GM18868 (cell line): ENCODE measurements at regions not wholly inside any gene's neighbourhood (a gene's known extent, or its start where the extent isn't known, plus 50 kb on each side); places are given as distances from the start of the nearest gene placed in this dataset.
A peak's percentile ranks its signal among the peaks of the same experiment; 100 is the strongest.
"Not testable (repeated sequence)": the region's sequence is repeated elsewhere in the genome, so short reads cannot be mapped to it uniquely, and the experiment has no call there.

Experiments
- ATAC-seq: cut with Tn5 transposase; IDR thresholded peaks from one replicate; pipeline ENCODE4 v1.9.1; 2021; ENCODE audit warnings: mild to moderate bottlenecking, moderate library complexity; ENCODE audit not compliant: unreplicated experiment

DNA sequence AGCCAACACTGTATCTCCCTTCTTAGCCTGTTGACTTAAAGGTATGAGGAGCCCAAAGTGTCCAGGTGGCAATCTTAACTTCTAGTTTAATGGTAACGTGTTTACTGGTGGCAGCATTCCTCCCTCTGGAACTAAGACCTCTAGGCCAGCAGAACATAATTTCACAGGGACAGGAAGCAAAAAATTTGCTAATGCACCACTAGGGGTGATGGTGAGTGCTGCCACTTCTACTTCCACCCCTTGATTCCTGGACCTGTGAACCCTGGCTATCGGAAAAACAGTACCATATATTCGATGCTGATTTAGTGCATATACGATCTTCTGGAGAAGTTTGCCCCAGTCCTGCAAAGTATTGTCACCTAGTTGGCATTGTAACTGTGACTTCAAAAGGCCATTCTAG is 743.2 kb upstream of the RGMB start:
- not testable (repeated sequence) for ATAC-seq

DNA sequence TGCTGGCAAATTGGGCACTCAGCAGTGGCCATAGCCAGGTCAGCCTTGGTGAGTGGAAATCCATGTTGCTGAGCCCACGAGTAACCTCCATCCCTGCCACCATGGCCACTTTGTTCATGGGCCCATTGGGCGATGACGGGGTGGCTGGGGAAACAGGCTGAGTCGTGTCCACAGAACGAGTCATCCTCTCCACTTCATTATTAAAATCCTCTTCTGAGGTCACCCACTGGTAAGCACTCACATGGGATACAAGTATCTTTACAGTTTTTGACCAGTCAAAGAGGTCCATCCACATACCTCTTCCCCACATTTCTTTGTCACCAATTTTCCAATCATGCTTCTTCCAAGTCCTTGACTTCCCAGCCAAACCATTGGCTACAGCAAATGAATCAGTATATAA is 742.4 kb upstream of the RGMB start:
- ATAC-seq = not testable (repeated sequence)

GRCh38 chr5:98031496-98031895 is 742.0 kb upstream of the RGMB start:
- ATAC-seq = peak; percentile 84

- ATAC-seq = no peak
Observed at GRCh38 chr5:98031926-98032325, 741.5 kb upstream of the RGMB start.

- no peak for ATAC-seq
Observed at GRCh38 chr5:98041661-98042060, 731.8 kb upstream of the RGMB start.

- ATAC-seq = no peak
Observed at GRCh38 chr5:98042521-98042920, 730.9 kb upstream of the RGMB start.

- ATAC-seq = no peak
Observed at GRCh38 chr5:98042961-98043360, 730.5 kb upstream of the RGMB start.

- no peak for ATAC-seq
Observed at GRCh38 chr5:98050583-98050982, 722.9 kb upstream of the RGMB start.

DNA sequence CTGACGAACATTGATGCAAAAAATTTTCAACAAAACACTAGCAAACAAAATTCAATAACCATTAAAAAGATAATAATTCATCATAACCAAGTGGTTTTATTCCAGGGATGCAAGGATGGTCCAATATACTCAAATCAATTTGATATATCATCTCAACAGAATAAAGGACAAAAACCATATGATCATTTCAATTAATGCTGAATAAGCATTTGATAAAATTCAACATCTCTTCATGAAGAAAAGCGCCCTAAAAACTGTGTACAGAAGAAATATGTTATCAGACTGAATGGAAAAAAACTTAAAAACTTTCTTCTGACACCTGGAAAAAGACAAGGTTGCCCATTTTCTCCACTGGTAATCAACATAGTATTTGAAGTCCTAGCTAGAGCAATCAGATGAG is 720.3 kb upstream of the RGMB start:
- no peak for ATAC-seq

DNA sequence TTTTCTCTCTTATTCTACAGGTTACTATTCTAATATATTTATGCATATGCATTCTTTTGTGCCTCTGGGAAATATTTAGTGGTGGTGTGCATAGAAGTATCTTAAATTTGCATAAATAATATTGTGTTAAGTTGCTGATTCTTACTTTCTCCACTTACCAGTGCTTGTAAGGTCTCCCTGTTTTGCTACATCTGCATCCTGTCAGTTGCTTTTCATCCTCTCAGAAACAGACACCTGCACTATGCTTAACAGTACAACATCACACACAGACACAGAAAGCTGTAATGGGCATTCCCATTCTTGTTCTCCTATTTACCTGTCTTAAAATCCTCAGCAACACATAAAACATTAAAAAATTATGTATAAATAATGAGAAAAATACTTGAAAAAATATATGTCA is 713.3 kb upstream of the RGMB start:
- no peak for ATAC-seq

- no peak for ATAC-seq
Observed at GRCh38 chr5:98064118-98064685, 709.3 kb upstream of the RGMB start.

- ATAC-seq = no peak
Observed at GRCh38 chr5:98065261-98065909, 708.1 kb upstream of the RGMB start.

- ATAC-seq = no peak
Observed at GRCh38 chr5:98066910-98067309, 706.6 kb upstream of the RGMB start.

DNA sequence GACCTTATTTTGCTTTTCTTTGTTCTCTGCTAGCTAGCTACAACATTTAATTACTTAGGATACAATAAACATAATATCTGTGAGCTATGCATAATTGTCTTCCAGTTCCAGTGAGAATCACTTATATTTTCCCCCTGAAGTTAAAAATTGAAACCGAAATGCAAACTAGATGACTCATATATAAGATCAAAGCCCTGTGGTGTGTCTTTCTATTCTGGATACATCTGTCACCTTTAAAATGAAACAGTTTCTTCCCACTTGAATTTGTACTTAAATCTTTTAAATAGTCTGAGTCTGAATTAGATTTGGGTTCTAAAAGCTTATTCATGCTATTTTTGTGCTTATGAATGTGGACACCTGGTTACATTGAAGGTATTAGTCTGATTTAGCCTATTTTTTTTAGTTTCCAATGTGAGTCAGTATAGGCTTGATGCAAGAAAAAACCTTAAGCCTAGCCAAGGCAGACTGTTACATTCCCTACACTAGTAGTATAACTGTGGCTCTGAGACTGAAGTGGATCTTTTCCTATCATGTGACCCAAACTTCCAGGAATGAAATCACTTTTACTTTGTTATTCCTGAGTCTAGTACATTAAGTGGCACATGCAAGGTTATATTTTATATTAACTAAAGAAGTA is 703.5 kb upstream of the RGMB start:
- peak; percentile 93 for ATAC-seq

DNA sequence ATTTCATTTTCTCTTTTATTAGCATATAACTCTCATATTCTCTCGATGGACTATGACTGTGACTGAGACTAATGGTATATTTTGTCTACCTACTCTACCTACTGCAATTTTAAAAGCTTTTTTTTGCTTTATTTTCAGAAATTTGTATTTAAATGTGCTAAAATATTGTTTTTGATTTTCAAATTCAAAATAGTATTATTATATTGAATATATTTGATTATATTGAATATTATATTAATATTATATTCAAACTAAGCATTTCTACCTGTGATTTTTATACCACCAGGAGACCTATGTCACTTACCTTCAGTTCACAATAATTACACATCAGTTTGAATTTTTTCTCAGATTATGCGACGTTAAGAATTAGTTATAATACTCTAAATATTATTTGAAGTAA is 700.5 kb upstream of the RGMB start:
- no peak for ATAC-seq

GRCh38 chr5:98076501-98076900 is 697.0 kb upstream of the RGMB start:
- no peak for ATAC-seq

DNA sequence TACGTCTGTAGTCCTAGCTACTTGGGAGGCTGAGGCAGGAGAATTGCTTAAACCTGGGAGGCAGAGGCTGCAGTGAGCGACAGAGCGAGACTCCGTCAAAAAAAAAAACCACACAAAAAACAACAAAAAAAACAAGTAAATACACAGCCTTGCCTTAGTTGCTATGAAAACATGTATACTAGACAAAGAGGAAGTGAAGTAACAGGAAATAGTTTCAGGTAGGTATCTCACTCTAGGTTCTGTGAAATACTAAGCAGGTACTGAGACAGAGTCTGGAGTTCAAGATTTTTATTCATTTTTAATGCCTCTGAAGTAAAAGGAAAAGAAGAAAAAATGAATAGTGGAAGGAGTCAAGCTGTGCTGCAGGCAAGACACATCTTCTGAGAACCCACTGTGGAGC is 687.9 kb upstream of the RGMB start:
- ATAC-seq = peak; percentile 61

DNA sequence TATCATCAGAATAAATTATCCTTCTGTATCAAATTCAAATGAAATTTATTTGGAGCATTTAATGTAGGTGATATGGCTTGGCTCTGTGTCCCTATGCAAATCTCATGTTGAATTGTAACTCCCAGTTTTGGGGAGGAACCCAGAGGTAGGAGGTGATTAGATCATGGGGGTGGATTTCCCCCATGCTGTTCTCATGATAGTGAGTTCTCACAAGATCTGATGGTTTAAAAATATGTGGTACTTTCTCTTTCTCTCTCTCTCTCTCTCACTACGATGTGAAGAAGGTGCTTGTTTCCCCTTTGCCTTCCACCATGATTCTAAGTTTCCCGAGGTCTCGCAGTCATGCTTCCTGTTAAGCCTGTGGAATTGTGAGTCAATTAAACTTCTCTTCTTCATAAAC is 678.4 kb upstream of the RGMB start:
- ATAC-seq = peak; percentile 82

DNA sequence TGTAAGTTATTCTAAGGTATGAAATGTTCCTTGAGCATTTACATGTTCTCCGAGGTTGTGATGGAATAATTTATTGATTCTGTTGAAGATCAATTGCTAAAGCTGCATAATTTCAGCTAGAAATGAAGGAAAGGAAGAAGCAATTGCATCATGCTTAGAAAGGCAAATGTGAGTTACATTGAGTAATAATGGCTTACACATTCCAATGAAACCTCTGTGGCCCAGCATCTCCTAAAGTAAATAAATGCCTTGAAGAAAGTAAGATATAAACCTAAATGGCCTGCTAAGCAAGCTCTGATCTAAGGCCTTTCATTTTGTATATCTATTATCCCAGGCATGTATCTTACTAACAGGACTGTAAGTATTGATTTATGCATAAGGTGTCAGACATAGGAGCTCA is 677.3 kb upstream of the RGMB start:
- no peak for ATAC-seq

- ATAC-seq = no peak
Observed at GRCh38 chr5:98099448-98100105, 673.9 kb upstream of the RGMB start.

DNA sequence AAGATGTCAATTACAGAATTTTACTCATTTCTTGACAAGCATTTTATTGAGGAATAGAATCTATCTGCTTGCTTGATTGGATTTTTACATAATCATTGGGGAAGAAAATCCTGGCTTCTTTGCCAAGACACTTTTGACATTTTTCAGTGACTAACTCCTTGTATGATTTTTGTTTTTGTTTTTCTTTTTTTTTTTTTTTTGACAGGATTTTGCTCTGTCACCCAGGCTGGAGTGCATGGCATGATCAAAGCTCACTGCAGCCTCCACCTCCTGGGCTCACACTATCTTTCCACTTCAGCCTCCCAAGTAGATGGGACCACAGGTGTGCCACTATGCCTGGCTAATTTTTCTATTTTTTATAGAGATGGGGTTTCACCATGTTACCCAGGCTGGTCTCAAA is 672.3 kb upstream of the RGMB start:
- ATAC-seq = no peak

- ATAC-seq = no peak
Observed at GRCh38 chr5:98102936-98103335, 670.5 kb upstream of the RGMB start.
